ENCODE measurements at regions not wholly inside any gene's neighbourhood (a gene's known extent, or its start where the extent isn't known, plus 50 kb on each side); places are given as distances from the start of the nearest gene placed in this dataset.

DNA sequence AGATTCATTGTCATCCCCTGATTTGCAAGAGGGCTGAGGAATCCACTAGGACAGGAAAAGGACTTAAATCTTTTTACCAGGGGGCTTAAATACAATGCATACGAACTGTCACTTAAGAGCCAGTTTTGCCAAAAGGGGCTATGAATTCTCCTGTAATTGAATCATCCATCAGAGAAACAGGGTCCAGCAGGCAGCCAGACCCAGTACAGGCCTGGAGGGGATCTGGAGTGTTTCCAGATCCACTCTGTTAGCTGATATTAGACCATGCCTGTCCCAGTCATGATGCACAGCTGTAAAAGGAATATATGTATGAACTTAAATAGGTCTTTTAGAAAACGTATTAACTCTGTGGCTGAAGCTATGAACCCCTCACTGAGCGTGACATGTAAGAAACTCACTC, 53.8 kb upstream of the PRSS23 start:
- Mint-ChIP-seq H3K9me3 (no peaks in the 10 kb centered on the region; a peak in 1 of 5 replicates), H3K27ac (no peak overlapping the region), H3K4me3 (no peak overlapping the region), H3K4me1 (peaks cover 2 to 6% of the 10 kb centered on the region in 2 experiments; a peak in 2 of 4 replicates), H3K36me3 (ENCODE audit: insufficient read depth in 1 of 3, low read depth in 3 of 3) (peaks cover 0 to 2% (median 0%) of the 10 kb centered on the region in 3 experiments; a peak in 2 of 7 replicates), H3K27me3 (ENCODE audit: low read depth) (peaks cover 2% of the 10 kb centered on the region; the same call in 1 of the 2 replicates)
- no peaks in the 10 kb centered on the region for H3K79me1 ChIP-seq (ENCODE audit: insufficient read depth, low read depth, low read length, poor library complexity, severe bottlenecking)
- no peaks in the 10 kb centered on the region for H4K20me1 ChIP-seq (ENCODE audit: control insufficient read depth, insufficient read depth, insufficient read length)
- H3K18ac ChIP-seq (ENCODE audit: insufficient read length, low read depth, low read length), result no peak overlapping the region
- no peak for DNase-seq
- H3K4me2 ChIP-seq (ENCODE audit: insufficient read depth, insufficient read length, low read length), result no peak overlapping the region
- no peak overlapping the region for H2BK15ac ChIP-seq (ENCODE audit: low read depth, low read length)
- no CpG with 5 or more reads among the region's 3 CpGs for WGBS (ENCODE audit: extremely low coverage, insufficient read length, low lambda C conversion rate)
- TF ChIP-seq, protein P1, sequence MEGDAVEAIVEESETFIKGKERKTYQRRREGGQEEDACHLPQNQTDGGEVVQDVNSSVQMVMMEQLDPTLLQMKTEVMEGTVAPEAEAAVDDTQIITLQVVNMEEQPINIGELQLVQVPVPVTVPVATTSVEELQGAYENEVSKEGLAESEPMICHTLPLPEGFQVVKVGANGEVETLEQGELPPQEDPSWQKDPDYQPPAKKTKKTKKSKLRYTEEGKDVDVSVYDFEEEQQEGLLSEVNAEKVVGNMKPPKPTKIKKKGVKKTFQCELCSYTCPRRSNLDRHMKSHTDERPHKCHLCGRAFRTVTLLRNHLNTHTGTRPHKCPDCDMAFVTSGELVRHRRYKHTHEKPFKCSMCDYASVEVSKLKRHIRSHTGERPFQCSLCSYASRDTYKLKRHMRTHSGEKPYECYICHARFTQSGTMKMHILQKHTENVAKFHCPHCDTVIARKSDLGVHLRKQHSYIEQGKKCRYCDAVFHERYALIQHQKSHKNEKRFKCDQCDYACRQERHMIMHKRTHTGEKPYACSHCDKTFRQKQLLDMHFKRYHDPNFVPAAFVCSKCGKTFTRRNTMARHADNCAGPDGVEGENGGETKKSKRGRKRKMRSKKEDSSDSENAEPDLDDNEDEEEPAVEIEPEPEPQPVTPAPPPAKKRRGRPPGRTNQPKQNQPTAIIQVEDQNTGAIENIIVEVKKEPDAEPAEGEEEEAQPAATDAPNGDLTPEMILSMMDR (conservative IDR thresholded peaks at IDR 0.05), result no peak
- no peak overlapping the region for H2BK120ac ChIP-seq (ENCODE audit: low read depth, low read length, poor library complexity, severe bottlenecking)
- H3K23ac ChIP-seq (ENCODE audit: insufficient read length, low read depth, low read length), result no peak overlapping the region
- no peaks in the 10 kb centered on the region for H3K27me3 ChIP-seq (ENCODE audit: insufficient read depth, low read length)
- no peak overlapping the region for H3T11ph ChIP-seq (ENCODE audit: low read length)
- H3K27ac ChIP-seq (ENCODE audit: insufficient read length, low read depth, low read length), result no peak overlapping the region
- H3K14ac ChIP-seq (ENCODE audit: insufficient read depth, low read length), result no peak overlapping the region
- no peak overlapping the region for H2AK5ac ChIP-seq (ENCODE audit: insufficient read length, low read length)
- H2BK20ac ChIP-seq (ENCODE audit: low read depth, low read length, poor library complexity, severe bottlenecking), result no peak overlapping the region
- no peaks in the 10 kb centered on the region for H3K9me3 ChIP-seq (ENCODE audit: control insufficient read depth, low read depth, low read length)
- no peak overlapping the region for H2BK12ac ChIP-seq (ENCODE audit: insufficient read length, low read depth, low read length)
- no peak overlapping the region for H4K91ac ChIP-seq (ENCODE audit: insufficient read length, low read depth, low read length)
- no peaks in the 10 kb centered on the region for H3K4me1 ChIP-seq (ENCODE audit: insufficient read depth, low read length)
- H3K79me2 ChIP-seq (ENCODE audit: insufficient read depth, low read length), result no peaks in the 10 kb centered on the region
- H3K4ac ChIP-seq (ENCODE audit: low read depth, low read length), result no peak overlapping the region
- H2AFZ ChIP-seq (ENCODE audit: low read length), result no peak overlapping the region
- no peak overlapping the region for H4K8ac ChIP-seq (replicated peaks; ENCODE audit: insufficient read length, low read depth, low read length)
- H3K9ac ChIP-seq (ENCODE audit: extremely low read depth, insufficient read length, low read length), result no peak overlapping the region
- no peak overlapping the region for H4K5ac ChIP-seq (ENCODE audit: insufficient read length, low read depth, low read length)
- H3K56ac ChIP-seq (ENCODE audit: insufficient read length, low read depth, low read length), result no peak overlapping the region
- H2BK5ac ChIP-seq (ENCODE audit: insufficient read length, low read length), result no peak overlapping the region
- no peaks in the 10 kb centered on the region for H3K23me2 ChIP-seq (ENCODE audit: insufficient read length, low read depth, low read length, poor library complexity, severe bottlenecking)
